Ammon's horn (tissue), 1 donor: ENCODE measurements at regions not wholly inside any gene's neighbourhood (a gene's known extent, or its start where the extent isn't known, plus 50 kb on each side); places are given as distances from the start of the nearest gene placed in this dataset.
A peak's percentile ranks its signal among the peaks of the same experiment; 100 is the strongest.

Source experiments
- DNase-seq: peaks from one replicate; pipeline ENCODE4 v3.0.0-alpha.2; 2016; ENCODE audit warnings: low spot score

GRCh38 chr2:177058747-177059146 is 153.8 kb upstream of the HNRNPA3 start:
- no peak for DNase-seq

GRCh38 chr2:177059293-177059692 is 153.3 kb upstream of the HNRNPA3 start:
- DNase-seq, result no peak

DNA sequence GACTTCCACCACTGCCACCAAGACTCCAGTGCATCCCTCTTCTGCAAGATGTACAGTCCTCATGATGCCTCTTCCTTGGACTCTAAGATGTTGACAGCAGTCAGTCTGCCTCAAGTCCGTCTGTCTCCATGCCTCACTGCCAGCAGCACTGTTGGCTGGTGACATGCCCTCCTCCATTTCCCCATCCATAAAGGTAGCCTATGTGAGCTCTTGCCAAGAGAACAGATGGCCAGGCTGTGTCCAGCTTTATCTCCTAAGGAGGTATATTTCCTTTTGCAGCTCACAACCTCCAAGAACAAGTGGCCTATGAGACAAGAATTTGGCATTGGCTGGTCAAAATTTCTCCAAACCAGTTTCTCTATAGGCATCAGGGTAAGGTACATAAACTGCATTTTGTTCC is 149.3 kb upstream of the HNRNPA3 start:
- no peak for DNase-seq

DNA sequence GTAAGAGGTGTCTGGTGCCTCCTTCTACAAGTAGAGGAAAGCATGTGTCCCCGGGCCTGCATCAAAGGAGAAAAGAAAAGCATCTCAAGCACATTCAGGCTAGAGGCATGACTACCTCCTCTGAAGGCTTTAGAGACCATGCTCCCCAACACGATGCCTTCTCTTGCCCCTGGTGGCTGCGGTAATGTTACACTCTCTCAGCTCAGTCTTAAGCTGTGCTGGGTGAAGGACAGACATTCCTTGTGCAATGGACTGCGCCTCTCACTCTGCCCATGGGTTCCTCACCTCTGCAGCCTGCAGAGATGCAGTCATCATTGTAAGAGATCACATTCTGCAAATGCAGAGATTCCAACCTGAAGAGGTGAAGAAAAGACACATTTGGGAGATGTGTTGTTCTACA is 148.2 kb upstream of the HNRNPA3 start:
- DNase-seq, result no peak

GRCh38 chr2:177068967-177069366 is 143.6 kb upstream of the HNRNPA3 start:
- no peak for DNase-seq

DNA sequence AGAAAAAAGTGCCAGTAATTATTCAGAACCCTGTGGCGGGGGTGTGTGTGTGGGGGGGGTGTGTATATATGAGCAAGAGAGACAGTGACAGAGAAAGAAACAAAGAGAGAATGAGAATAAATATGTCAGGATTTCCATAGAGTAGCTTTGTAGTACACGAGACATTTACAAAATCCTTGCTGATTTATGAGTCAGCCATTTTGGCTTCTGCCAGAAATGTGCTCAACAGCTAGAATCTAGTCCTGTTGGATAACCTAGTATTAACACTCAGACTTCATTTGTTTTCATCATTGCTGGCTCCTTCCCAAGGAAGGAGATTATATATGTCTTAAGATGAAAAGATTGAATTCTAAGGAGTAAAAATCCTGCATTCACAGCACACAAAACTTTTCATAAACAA is 140.5 kb upstream of the HNRNPA3 start:
- no peak for DNase-seq

DNA sequence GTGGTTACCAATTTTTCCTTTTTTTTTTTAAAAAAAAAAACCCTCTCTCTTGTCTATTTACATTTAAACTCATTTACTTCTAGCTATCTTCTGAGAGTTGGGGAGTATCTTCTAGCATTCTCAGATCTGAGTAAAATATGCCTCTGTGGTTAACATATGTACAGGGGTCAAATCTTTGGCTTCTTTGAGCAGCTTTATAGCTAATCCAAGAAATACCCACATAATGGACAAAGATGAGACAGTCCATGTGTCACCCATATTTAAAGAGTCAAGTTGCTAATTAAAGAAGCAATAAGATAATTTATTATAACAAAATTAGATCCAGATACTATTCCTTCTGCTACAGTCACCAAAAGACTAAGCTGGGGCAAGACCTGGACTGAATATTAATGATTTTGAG is 139.0 kb upstream of the HNRNPA3 start:
- DNase-seq, result no peak

GRCh38 chr2:177074099-177074710 is 138.4 kb upstream of the HNRNPA3 start:
- DNase-seq, result no peak

DNA sequence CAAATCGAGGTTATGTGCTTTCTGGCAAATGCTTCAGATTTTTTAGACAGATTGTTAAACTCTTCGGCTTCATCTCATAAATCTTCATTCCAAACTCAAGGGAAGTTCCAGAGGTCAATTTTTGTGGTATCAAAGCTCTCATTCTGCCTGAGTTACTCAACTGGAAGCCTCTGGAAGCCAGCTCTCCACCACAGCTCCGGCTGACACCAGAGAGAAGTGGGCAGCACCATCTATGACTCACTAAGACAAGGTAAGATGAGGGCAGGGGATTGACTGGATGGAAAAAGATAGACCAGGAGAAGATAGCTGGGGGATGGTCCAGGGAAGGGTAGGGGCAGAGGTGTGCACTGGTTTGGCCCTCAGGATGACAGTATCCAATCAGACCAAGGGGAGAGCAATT is 137.3 kb upstream of the HNRNPA3 start:
- DNase-seq, result no peak

DNA sequence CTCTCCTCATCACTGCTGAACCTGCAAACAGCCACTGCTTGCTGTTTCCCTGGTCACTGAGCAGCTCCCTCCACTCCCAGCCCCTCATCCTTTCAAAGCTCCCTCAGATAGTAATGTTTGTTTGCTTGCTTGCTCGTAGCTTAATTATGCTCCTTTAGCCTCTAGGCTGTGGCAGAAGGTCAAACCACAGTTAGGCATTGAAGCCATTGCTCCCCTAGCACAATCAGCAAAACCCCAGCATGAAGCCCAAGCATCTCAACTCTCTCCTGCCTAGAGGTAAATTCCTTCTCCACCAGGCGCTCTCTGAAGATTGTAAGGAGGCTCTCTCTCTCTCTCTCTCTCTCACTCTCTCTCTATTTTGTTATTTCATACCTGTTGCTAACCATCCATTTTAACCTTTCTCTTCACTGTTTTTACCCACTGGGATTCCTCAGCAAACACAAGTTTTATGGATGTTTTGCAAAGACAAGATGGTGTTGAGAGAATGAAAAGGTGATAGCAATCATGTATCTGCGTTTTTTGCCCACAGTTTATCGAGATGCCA is 135.9 kb upstream of the HNRNPA3 start:
- DNase-seq, result no peak

GRCh38 chr2:177077778-177078177 is 134.8 kb upstream of the HNRNPA3 start:
- no peak for DNase-seq

GRCh38 chr2:177078416-177078815 is 134.2 kb upstream of the HNRNPA3 start:
- peak; percentile 32 for DNase-seq

DNA sequence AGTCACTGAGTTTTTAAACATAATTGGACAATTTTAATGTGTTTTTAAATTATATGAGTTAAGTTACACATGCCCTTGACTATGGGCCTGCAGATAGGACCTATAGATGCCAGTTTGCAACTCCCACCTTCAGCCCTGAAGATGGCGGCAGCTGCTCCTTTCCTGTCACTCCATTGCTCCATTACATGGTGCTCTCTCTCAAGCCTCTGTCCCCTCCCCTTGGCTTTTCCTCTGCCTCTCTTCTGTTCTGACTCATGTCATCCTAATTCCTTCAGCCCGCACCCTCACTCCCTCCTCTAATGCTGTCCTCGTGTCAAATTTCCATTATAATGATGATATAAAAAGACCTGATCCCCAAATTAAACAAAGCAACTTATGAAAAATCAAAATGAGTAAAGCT is 133.7 kb upstream of the HNRNPA3 start:
- no peak for DNase-seq

GRCh38 chr2:177080746-177081284 is 131.8 kb upstream of the HNRNPA3 start:
- no peak for DNase-seq

DNA sequence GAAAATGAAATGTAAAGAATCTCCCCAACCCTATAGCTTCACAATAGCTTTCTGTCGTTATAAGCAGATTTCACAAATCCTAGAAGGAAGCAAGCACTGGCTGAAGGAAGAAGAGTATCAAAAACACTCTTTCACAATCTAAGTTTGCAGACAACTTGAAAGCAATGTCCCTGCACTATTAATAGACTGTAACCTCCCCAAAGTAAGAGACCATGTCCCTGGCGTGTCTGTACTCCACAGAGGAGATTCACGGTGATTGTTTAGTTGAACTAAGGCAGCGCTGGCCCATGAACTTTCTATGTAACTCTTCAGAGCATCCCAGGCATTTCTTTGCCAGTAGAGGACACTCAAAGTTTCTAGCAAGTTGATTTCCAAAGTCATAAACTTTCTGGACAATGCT is 128.0 kb upstream of the HNRNPA3 start:
- no peak for DNase-seq

DNA sequence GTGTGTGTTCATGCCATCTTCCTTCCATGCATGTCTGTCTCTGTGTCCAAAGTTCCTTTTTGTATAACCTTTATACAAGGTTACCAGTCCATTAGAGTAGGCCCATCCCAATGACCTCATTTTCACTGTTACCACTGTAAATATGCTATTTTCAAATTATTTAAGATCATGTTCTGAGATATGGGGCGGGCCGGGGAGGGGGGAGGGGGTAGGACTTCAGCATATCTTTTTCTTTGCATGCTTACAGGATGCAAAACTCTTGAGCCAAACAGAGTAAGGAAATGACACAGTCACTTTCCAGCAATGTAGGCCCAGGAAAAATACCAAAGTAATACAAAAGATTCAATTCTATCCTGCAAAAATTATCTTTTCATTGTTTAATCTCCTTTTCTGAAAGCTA is 124.1 kb upstream of the HNRNPA3 start:
- DNase-seq, result no peak

- DNase-seq, result no peak
These were observed 121.6 kb upstream of the HNRNPA3 start for GRCh38 chr2:177090967-177091366.

DNA sequence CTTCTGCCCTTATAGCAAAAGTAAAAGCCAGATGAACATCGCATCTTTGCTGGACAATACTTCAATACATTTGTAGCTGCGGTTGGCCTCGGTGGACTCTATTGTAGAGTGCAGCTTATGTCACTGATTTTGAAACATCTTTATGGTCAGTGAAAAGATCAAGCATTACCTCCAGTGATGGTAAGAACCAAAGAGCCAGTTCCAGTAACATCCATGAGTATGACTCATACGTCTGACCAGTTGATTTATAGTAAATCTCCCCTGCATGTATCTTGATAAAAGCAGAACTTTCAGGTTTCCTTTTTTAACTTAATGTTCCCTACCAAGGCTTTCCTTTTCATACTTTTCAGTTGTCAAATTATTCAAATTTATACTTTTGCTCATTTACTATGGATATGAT is 119.2 kb upstream of the HNRNPA3 start:
- DNase-seq, result no peak

DNA sequence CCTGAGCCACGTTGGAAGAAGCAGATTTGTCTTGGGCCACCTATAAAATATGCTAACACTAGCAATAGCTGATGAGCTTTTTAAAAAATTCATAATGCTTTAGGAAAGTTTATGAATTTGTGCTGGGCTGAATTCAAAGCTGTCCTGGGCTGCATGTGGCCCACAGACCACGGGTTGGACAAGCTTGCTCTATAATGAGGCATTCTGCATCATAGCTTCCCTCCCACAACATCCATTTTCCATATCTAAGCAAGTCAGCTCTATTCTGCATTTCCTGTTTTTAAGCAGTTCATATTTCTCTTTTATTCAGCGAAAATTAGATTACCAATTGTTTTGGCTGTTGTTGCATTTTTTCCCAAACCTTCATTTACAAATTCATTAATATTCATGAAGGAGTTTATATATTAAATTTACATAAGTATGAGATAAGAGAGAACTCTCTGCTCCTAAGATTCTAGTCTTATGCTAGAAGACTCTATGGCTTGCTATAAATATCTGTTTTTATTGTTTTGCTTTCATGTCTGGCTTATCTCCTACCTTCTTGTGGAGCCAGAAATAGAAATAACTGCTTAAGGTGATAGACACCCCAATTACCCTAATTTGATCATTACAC is 114.5 kb upstream of the HNRNPA3 start:
- no peak for DNase-seq

DNA sequence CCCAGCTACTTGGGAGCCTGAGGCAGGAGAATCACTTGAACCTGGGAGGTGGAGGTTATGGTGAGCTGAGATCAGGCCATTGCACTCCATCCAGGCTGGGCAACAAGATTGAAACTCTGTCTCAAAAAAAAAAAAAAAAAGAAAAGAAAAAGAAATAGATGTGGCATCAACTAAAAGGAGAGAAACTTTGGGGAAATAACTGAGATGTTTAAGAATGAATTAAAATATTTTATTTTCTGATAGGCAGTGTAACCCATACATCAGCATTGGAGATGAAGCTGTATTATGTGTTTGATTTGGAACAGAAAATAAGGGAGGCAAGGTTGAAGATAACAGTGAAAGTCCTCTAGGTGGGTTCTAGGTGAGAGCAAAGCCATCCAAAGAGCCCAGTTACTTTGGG is 110.7 kb upstream of the HNRNPA3 start:
- no peak for DNase-seq

DNA sequence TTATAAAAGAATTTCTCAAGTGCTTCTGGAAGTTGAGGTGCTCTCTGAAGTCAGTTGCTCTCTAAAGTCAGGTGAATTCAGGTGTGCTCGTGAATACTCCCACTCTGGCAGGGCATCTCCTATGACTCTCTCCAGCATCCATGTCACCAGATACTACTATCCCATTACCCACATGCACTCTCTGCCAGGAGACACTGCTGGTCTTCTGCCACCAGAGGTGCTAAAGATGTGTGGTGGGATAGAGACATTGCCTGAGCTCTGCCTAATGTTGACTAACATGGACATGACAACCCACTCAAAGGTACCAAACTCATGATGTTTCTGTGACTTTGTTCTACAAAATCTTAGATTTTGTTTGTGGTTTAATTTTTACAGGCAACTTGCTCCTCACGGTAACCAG is 106.4 kb upstream of the HNRNPA3 start:
- DNase-seq, result no peak

DNA sequence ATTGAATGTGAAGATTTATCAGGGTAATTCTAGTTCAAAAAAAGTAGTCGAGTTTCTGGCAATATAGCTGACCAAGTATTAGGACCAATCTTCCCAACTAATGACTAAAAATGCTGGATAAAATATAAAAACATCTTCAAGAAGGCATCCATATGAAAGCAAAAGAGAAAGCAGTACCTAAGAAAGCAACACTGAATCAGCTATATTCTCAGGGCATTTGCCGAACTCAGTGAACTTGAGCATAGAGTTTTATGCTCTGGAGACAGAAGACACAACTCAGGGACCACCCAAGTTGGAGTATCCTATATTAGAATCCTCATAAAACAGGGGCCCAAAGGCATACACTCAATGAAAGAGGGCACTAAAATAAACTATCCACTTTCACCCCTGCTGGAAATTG is 103.7 kb upstream of the HNRNPA3 start:
- DNase-seq, result no peak

DNA sequence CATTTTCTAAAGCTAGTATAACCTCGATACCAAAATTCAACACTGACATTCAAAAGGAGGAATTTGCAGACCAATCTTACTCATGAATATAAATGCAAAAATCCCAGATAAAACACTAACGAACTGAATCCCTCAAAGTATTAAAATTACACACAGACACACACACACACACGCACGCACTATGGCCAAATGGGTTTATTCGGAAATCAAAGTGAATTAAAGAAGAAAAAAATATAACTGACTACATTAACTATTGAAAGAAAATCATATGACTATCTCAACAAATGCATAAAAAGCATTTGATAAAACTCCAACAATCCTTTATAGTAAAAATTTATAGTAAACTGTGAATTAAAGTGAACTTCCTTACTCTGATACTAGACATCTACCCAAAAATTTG is 97.9 kb upstream of the HNRNPA3 start:
- no peak for DNase-seq

- no peak for DNase-seq
These were observed 94.8 kb upstream of the HNRNPA3 start for GRCh38 chr2:177117755-177118154.
